SK-N-SH (cell line): ENCODE measurements at regions not wholly inside any gene's neighbourhood (a gene's known extent, or its start where the extent isn't known, plus 50 kb on each side); places are given as distances from the start of the nearest gene placed in this dataset.

ENCODE experiments used
- CTCF ChIA-PET: fragments of 300-600, 350-600 bp; formaldehyde crosslinking; extraction: SDS; loops from one replicate; lab custom pipeline; 2021; lab: Yijun Ruan, JAX
- POLR2A ChIA-PET: fragments of 350-600 bp; sonication (Branson Sonifier 250); formaldehyde crosslinking; extraction: SDS; loops from one replicate; lab custom pipeline; 2020; ENCODE audit warnings: antibody characterized with exemption, inconsistent platforms; lab: Yijun Ruan, JAX
- DNase-seq: peaks from one replicate; pipeline ENCODE4 v3.0.0; 2012
- H2AFZ ChIP-seq: fragments of 200-600 bp; sonication (generic); 2 replicates; pipeline ENCODE4 v1.8.1; 2016; ENCODE audit warnings: antibody characterized with exemption, mild to moderate bottlenecking, low read depth
- H3F3A ChIP-seq: fragments of 200-600 bp; sonication (generic); replicated peaks from 2 replicates; pipeline ENCODE3; 2016; ENCODE audit warnings: antibody characterized with exemption, mild to moderate bottlenecking; ENCODE audit not compliant: insufficient read depth
- H3K27ac ChIP-seq, 2 experiments: fragments of 200-500 bp in 1 of 2; fragments of 200-600 bp in 1 of 2; sonication (Bioruptor generic) in 1 of 2; sonication (generic), shearing (Covaris generic) in 1 of 2; 2 replicates each; pipeline versions ENCODE4 v1.5.1 to v1.6.1; 2014 to 2016; ENCODE audit warnings: low read depth in 2 of 2, inconsistent platforms in 1 of 2, low read length in 1 of 2, mild to moderate bottlenecking in 1 of 2, mixed read lengths in 1 of 2
- H3K27me3 ChIP-seq: fragments of 200-600 bp; sonication (generic), shearing (Covaris generic); 2 replicates; pipeline ENCODE4 v1.6.1; 2016; ENCODE audit warnings: mixed run types; ENCODE audit not compliant: insufficient read depth
- H3K36me3 ChIP-seq, 2 experiments: fragments of 200-500 bp in 1 of 2; fragments of 200-600 bp in 1 of 2; sonication (Bioruptor generic) in 1 of 2; sonication (generic) in 1 of 2; replicated peaks in 1 of 2; 2 replicates each; pipeline versions ENCODE3 to v1.5.1; 2014 to 2016; ENCODE audit warnings: low read length in 1 of 2, mild to moderate bottlenecking in 1 of 2; ENCODE audit not compliant: insufficient read depth in 2 of 2, control insufficient read depth in 1 of 2
- H3K4me1 ChIP-seq, 2 experiments: fragments of 200-500 bp in 1 of 2; fragments of 200-600 bp in 1 of 2; sonication (Bioruptor generic) in 1 of 2; sonication (generic), shearing (Covaris generic) in 1 of 2; 2 replicates each; pipeline versions ENCODE4 v1.5.1 to v1.6.1; 2014 to 2016; ENCODE audit warnings: low read depth in 1 of 2, low read length in 1 of 2, mixed run types in 1 of 2; ENCODE audit not compliant: insufficient read depth in 2 of 2, control insufficient read depth in 1 of 2
- H3K4me2 ChIP-seq: fragments of 200-600 bp; sonication (generic), shearing (Covaris generic); 2 replicates; pipeline ENCODE4 v1.6.1; 2017; ENCODE audit warnings: mixed run types
- H3K4me3 ChIP-seq, 2 experiments: fragments of 200-500 bp in 1 of 2; fragments of 200-600 bp in 1 of 2; sonication (Bioruptor generic) in 1 of 2; sonication (generic), shearing (Covaris generic) in 1 of 2; 2 replicates each; pipeline versions ENCODE4 v1.5.1 to v1.8.1; 2014 to 2016; ENCODE audit warnings: low read depth in 2 of 2, inconsistent platforms in 1 of 2, low read length in 1 of 2, mild to moderate bottlenecking in 1 of 2, mixed read lengths in 1 of 2, moderate library complexity in 1 of 2
- H3K79me2 ChIP-seq: fragments of 200-600 bp; sonication (generic); 2 replicates; pipeline ENCODE4 v1.8.1; 2017; ENCODE audit warnings: mild to moderate bottlenecking; ENCODE audit not compliant: insufficient read depth
- H3K9ac ChIP-seq: fragments of 200-600 bp; sonication (generic); 2 replicates; pipeline ENCODE4 v1.6.1; 2017; ENCODE audit warnings: mixed run types
- H3K9me2 ChIP-seq: fragments of 200-600 bp; sonication (generic); 2 replicates; pipeline ENCODE4 v1.6.1; 2017; ENCODE audit warnings: mixed run types
- H3K9me3 ChIP-seq: fragments of 200-600 bp; sonication (generic); 2 replicates; pipeline ENCODE4 v1.6.1; 2017; ENCODE audit warnings: mixed run types, mild to moderate bottlenecking, moderate library complexity
- H4K20me1 ChIP-seq: fragments of 200-600 bp; sonication (generic); 2 replicates; pipeline ENCODE4 v1.6.1; 2017; ENCODE audit warnings: mild to moderate bottlenecking, mixed run types; ENCODE audit not compliant: insufficient read depth
- ELF1 ChIP-seq: IDR thresholded peaks from 2 replicates; pipeline ENCODE4 v1.4.0; 2012
- EP300 ChIP-seq, 2 experiments: IDR thresholded peaks; 2 replicates each; pipeline versions ENCODE4 v1.4.0 to v1.6.1; 2012; ENCODE audit warnings: borderline replicate concordance in 1 of 2, low read depth in 1 of 2, low read length in 1 of 2
- FOSL2 ChIP-seq: IDR thresholded peaks from 2 replicates; pipeline ENCODE4 v1.4.0; 2012; ENCODE audit warnings: low read depth, mild to moderate bottlenecking, moderate library complexity, borderline replicate concordance
- FOXM1 ChIP-seq: IDR thresholded peaks from 2 replicates; pipeline ENCODE4 v1.4.0; 2012; ENCODE audit warnings: low read depth, mild to moderate bottlenecking
- GATA2 ChIP-seq: sonication (generic); formaldehyde crosslinking; IDR thresholded peaks from 2 replicates; pipeline ENCODE4 v1.5.0; 2020; ENCODE audit warnings: mild to moderate bottlenecking, missing genetic modification reagents
- MAX ChIP-seq: IDR thresholded peaks from 2 replicates; pipeline ENCODE4 v1.4.0; 2012; ENCODE audit warnings: low read depth
- MEF2A ChIP-seq: IDR thresholded peaks from 2 replicates; pipeline ENCODE4 v1.4.0; 2012; ENCODE audit warnings: low read depth, borderline replicate concordance
- MXI1 ChIP-seq: IDR thresholded peaks from 2 replicates; pipeline ENCODE4 v1.6.1; 2012; ENCODE audit warnings: mild to moderate bottlenecking, low read depth, low read length, improper control_type of control experiment
- NFIC ChIP-seq: IDR thresholded peaks from 2 replicates; pipeline ENCODE4 v1.4.0; 2012; ENCODE audit warnings: borderline replicate concordance
- NRF1 ChIP-seq: IDR thresholded peaks from 2 replicates; pipeline ENCODE4 v1.6.1; 2012; ENCODE audit warnings: low read depth, mild to moderate bottlenecking, low read length
- RAD21 ChIP-seq: IDR thresholded peaks from 2 replicates; pipeline ENCODE4 v1.6.1; 2012; ENCODE audit warnings: mild to moderate bottlenecking, low read length
- RFX5 ChIP-seq: IDR thresholded peaks from 2 replicates; pipeline ENCODE4 v1.6.1; 2012; ENCODE audit warnings: mild to moderate bottlenecking, improper control_type of control experiment, low read length
- RXRA ChIP-seq: IDR thresholded peaks from 2 replicates; pipeline ENCODE4 v1.4.0; 2012; ENCODE audit warnings: low read depth, mild to moderate bottlenecking, borderline replicate concordance
- SIN3A ChIP-seq: IDR thresholded peaks from 2 replicates; pipeline ENCODE4 v1.6.1; 2012; ENCODE audit warnings: low read depth, mild to moderate bottlenecking, low read length, moderate library complexity, borderline replicate concordance
- SMC3 ChIP-seq: IDR thresholded peaks from 2 replicates; pipeline ENCODE4 v1.6.1; 2012; ENCODE audit warnings: low read depth, low read length, improper control_type of control experiment
- TAF1 ChIP-seq: IDR thresholded peaks from 2 replicates; pipeline ENCODE4 v1.6.1; 2012; ENCODE audit warnings: low read depth, mild to moderate bottlenecking, low read length, moderate library complexity, borderline replicate concordance
- TCF12 ChIP-seq: IDR thresholded peaks from 2 replicates; pipeline ENCODE4 v1.4.0; 2012
- TEAD4 ChIP-seq: IDR thresholded peaks from 2 replicates; pipeline ENCODE4 v1.4.0; 2012; ENCODE audit warnings: mild to moderate bottlenecking, borderline replicate concordance; ENCODE audit not compliant: insufficient read depth
- YY1 ChIP-seq: IDR thresholded peaks from 2 replicates; pipeline ENCODE4 v1.4.0; 2012; ENCODE audit warnings: low read depth, mild to moderate bottlenecking
- WGBS: methylation state at CpG from one replicate; pipeline ENCODE4 v1.1.6; 2017; ENCODE audit warnings: low lambda C conversion rate; 5-methylcytosine and 5-hydroxymethylcytosine counted together
- TF ChIP-seq, protein P1 (sequence below): fragments of 150-350 bp; IDR thresholded peaks from 2 replicates; pipeline ENCODE4 v1.6.1; 2016; ENCODE audit warnings: mild to moderate bottlenecking, low read depth, low read length
- TF ChIP-seq, protein P2 (sequence below): IDR thresholded peaks from 2 replicates; pipeline ENCODE4; 2012

DNA sequence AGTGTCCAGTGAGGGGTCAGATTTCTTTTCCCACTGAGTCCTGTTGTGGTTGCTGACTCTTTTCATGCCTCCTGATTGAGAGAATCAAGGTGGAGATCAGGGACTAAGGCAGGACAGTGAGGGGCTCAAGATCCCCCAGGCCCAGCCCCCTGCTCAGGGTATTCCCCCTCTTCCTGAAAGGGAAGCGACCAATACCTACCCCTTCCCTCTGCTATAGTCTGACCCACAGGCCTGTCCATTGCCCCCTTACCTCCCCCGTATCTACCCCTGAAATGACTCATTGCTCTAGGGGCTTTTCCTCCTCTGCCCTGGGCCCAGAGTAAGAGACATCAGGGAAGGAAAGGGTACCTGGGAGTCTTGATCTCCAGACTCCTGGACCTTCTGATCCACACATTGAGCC is 1320.5 kb downstream of the UQCRFS1 start:
- no peaks in the 10 kb centered on the region for H3K36me3 ChIP-seq
- no peaks in the 10 kb centered on the region for H3F3A ChIP-seq
- 6% methylated on average over 2 of the region's 2 CpGs for WGBS
- H3K27ac ChIP-seq: no peak overlapping the region
- no peak overlapping the region for H3K4me3 ChIP-seq
- H3K4me1 ChIP-seq: no peaks in the 10 kb centered on the region
- no peaks in the 10 kb centered on the region for H3K27me3 ChIP-seq
- ChIA-PET POLR2A (no interaction called here), CTCF (no interaction called here)
- no peaks in the 10 kb centered on the region for H4K20me1 ChIP-seq
- H3K9me2 ChIP-seq: no peaks in the 10 kb centered on the region
- TF ChIP-seq SMC3: no peak
- no peak for TF ChIP-seq TAF1
- no peak for TF ChIP-seq MAX
- TF ChIP-seq, protein P1, sequence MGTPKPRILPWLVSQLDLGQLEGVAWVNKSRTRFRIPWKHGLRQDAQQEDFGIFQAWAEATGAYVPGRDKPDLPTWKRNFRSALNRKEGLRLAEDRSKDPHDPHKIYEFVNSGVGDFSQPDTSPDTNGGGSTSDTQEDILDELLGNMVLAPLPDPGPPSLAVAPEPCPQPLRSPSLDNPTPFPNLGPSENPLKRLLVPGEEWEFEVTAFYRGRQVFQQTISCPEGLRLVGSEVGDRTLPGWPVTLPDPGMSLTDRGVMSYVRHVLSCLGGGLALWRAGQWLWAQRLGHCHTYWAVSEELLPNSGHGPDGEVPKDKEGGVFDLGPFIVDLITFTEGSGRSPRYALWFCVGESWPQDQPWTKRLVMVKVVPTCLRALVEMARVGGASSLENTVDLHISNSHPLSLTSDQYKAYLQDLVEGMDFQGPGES: no peak
- TF ChIP-seq TCF12: no peak
- no peak for TF ChIP-seq RAD21
- TF ChIP-seq MEF2A: no peak
- no peak for TF ChIP-seq NRF1
- TF ChIP-seq, protein P2, sequence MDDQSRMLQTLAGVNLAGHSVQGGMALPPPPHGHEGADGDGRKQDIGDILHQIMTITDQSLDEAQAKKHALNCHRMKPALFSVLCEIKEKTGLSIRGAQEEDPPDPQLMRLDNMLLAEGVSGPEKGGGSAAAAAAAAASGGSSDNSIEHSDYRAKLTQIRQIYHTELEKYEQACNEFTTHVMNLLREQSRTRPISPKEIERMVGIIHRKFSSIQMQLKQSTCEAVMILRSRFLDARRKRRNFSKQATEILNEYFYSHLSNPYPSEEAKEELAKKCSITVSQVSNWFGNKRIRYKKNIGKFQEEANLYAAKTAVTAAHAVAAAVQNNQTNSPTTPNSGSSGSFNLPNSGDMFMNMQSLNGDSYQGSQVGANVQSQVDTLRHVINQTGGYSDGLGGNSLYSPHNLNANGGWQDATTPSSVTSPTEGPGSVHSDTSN: no peak
- no peak for TF ChIP-seq RXRA
- TF ChIP-seq TEAD4: no peak
- no peak for TF ChIP-seq ELF1
- TF ChIP-seq RFX5: no peak
- no peak for TF ChIP-seq GATA2 (CRISPR knock-in tag)
- TF ChIP-seq MXI1: no peak
- TF ChIP-seq EP300 (IDR thresholded peaks at IDR 0.05; ENCODE audit: borderline replicate concordance in 1 of 2, low read depth in 1 of 2, low read length in 1 of 2): no peak
- no peak for TF ChIP-seq YY1
- no peak for TF ChIP-seq FOXM1
- TF ChIP-seq SIN3A: no peak
- no peak for TF ChIP-seq FOSL2
- no peak overlapping the region for H2AFZ ChIP-seq
- H3K9ac ChIP-seq: no peak overlapping the region
- DNase-seq: no peak
- no peaks in the 10 kb centered on the region for H3K79me2 ChIP-seq
- H3K4me2 ChIP-seq: no peak overlapping the region
- no peaks in the 10 kb centered on the region for H3K9me3 ChIP-seq

DNA sequence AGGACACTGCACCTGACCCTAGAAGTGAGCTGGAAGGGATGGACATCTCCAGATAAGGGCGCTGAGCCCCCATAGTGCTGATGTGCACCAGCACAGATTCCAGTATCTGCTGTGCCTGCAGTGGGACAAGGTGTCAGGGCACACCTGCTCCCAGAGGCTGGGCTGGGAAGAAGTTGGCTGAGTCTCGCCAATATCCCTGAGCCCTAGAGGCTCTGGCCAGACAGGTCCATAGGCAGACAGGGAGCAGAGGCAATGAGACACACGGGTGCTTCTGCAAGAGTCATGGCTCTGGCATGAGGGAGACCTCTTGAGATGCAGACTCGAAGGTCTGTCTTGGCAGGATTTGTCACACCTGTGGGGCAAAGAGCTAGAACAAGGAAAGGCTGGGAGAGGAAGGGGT is 1321.5 kb downstream of the UQCRFS1 start:
- Histone ChIP-seq H3K79me2 (no peaks in the 10 kb centered on the region), H3K9me2 (no peaks in the 10 kb centered on the region), H3K27me3 (no peaks in the 10 kb centered on the region), H3K4me3 (no peak overlapping the region), H2AFZ (no peak overlapping the region), H3K4me2 (no peak overlapping the region), H3K9me3 (no peaks in the 10 kb centered on the region), H4K20me1 (no peaks in the 10 kb centered on the region), H3K4me1 (no peaks in the 10 kb centered on the region), H3F3A (no peaks in the 10 kb centered on the region), H3K9ac (no peak overlapping the region), H3K36me3 (no peaks in the 10 kb centered on the region), H3K27ac (no peak overlapping the region)
- DNase-seq: no peak
- 2% methylated on average over 4 of the region's 4 CpGs for WGBS
- TF ChIP-seq NFIC: no peak
- no peak for TF ChIP-seq MEF2A
- TF ChIP-seq FOXM1: no peak
- no peak for TF ChIP-seq TCF12
- no peak for TF ChIP-seq TAF1
- ChIA-PET CTCF (no interaction called here), POLR2A (no interaction called here)
